Thymus (tissue), 11 donors: ENCODE measurements at regions not wholly inside any gene's neighbourhood (a gene's known extent, or its start where the extent isn't known, plus 50 kb on each side); places are given as distances from the start of the nearest gene placed in this dataset.

Source experiments
- DNase-seq, 9 donors: peaks; one replicate each; pipeline ENCODE4 v3.0.0-alpha.2; 2013; ENCODE audit warnings: low spot score in 9 of 9, low read depth in 6 of 9, missing footprints in 1 of 9
- H3K27ac ChIP-seq, 2 donors: one replicate each; pipeline ENCODE4 v1.5.1; 2013; ENCODE audit warnings: control low read depth in 1 of 2, low read depth in 1 of 2, low read length in 1 of 2, mild to moderate bottlenecking in 1 of 2, moderate library complexity in 1 of 2
- H3K27me3 ChIP-seq, 2 donors: one replicate each; pipeline ENCODE4 v1.5.1; 2013; ENCODE audit warnings: low read length in 1 of 2; ENCODE audit not compliant: control insufficient read depth in 2 of 2, insufficient read depth in 1 of 2
- H3K36me3 ChIP-seq, 2 donors: one replicate each; pipeline ENCODE4 v1.5.1; 2013; ENCODE audit warnings: low read length in 1 of 2, mild to moderate bottlenecking in 1 of 2, moderate library complexity in 1 of 2; ENCODE audit not compliant: control insufficient read depth in 2 of 2, insufficient read depth in 2 of 2
- H3K4me1 ChIP-seq, 2 donors: one replicate each; pipeline ENCODE4 v1.5.1; 2013; ENCODE audit warnings: low read length in 2 of 2; ENCODE audit not compliant: control insufficient read depth in 2 of 2, insufficient read depth in 2 of 2
- H3K4me3 ChIP-seq, 2 donors: one replicate each; pipeline ENCODE4 v1.5.1; 2013; ENCODE audit warnings: low read length in 2 of 2, control low read depth in 1 of 2, mild to moderate bottlenecking in 1 of 2
- H3K9me3 ChIP-seq, 2 donors: one replicate each; pipeline ENCODE4 v1.5.1; 2013; ENCODE audit warnings: low read length in 1 of 2, mild to moderate bottlenecking in 1 of 2; ENCODE audit not compliant: control insufficient read depth in 2 of 2, insufficient read depth in 1 of 2
- WGBS: extraction: QIAGEN DNeasy Blood & Tissue Kit; methylation state at CpG from one replicate; pipeline ENCODE4 v1.1.7; 2013; 5-methylcytosine and 5-hydroxymethylcytosine counted together
- donor health status: healthy.

GRCh38 chr12:111277570-111277969, 91.3 kb downstream of the PHETA1 start:
- Histone ChIP-seq H3K36me3 (no peaks in the 10 kb centered on the region), H3K27ac (no peak overlapping the region), H3K4me1 (no peaks in the 10 kb centered on the region), H3K9me3 (peaks cover 1 to 18% of the 10 kb centered on the region in 2 donors), H3K27me3 (no peaks in the 10 kb centered on the region), H3K4me3 (no peak overlapping the region)
- 84% methylated on average over 9 of the region's 9 CpGs for whole genome bisulfite sequencing
- DNase-seq: no peak

GRCh38 chr12:111276146-111276545, 92.7 kb downstream of the PHETA1 start:
- Histone ChIP-seq H3K27ac (no peak overlapping the region), H3K27me3 (no peaks in the 10 kb centered on the region), H3K4me1 (no peaks in the 10 kb centered on the region), H3K4me3 (no peak overlapping the region), H3K36me3 (no peaks in the 10 kb centered on the region), H3K9me3 (peaks cover 1 to 10% of the 10 kb centered on the region in 2 donors)
- DNase-seq: no peak
- WGBS: 98% methylated on average over 5 of the region's 5 CpGs

DNA sequence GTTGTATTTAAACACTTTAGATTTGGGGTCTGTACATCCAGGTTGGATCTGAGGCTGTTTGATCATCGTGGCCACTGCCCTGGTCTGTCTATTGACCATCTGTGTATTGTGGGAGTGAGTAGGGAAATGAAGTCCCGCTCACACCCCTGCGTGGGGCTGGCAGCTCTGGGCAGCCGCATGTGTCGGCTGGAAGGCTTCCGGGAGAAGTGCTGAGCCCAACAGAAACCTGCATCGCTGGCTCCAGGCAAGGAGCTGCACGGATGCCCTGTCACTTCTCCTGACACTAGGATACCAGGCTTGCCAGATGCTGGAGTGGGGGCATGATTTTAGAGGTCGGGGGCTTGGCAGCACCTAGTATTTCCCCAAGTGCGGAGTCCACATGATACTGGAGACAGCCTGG, 93.6 kb downstream of the PHETA1 start:
- Histone ChIP-seq H3K4me1 (no peaks in the 10 kb centered on the region), H3K4me3 (no peak overlapping the region), H3K9me3 (peaks cover 0 to 3% of the 10 kb centered on the region in 2 donors), H3K27ac (no peak overlapping the region), H3K27me3 (no peaks in the 10 kb centered on the region), H3K36me3 (no peaks in the 10 kb centered on the region)
- no peak for DNase-seq
- WGBS: 81% methylated on average over 10 of the region's 10 CpGs

- Histone ChIP-seq H3K4me3 (no peak overlapping the region), H3K4me1 (no peaks in the 10 kb centered on the region), H3K36me3 (no peaks in the 10 kb centered on the region), H3K27me3 (peaks cover 0 to 2% of the 10 kb centered on the region in 2 donors), H3K27ac (no peak overlapping the region), H3K9me3 (no peaks in the 10 kb centered on the region)
- 77% methylated on average over 4 of the region's 4 CpGs for WGBS
- no peak for DNase-seq
Observed at GRCh38 chr12:111274777-111275176, 94.1 kb downstream of the PHETA1 start.

- no peaks in the 10 kb centered on the region for H3K9me3 ChIP-seq
- no peak overlapping the region for H3K27ac ChIP-seq
- 63% methylated on average over 6 of the region's 6 CpGs for WGBS
- H3K4me1 ChIP-seq: no peaks in the 10 kb centered on the region
- no peak overlapping the region for H3K4me3 ChIP-seq
- peak in 1 of 9 donors; percentile 2 for DNase-seq
- H3K27me3 ChIP-seq: peaks cover 0 to 2% of the 10 kb centered on the region in 2 donors
- H3K36me3 ChIP-seq: no peaks in the 10 kb centered on the region
Observed at GRCh38 chr12:111271674-111272418, 97.0 kb downstream of the PHETA1 start.

DNA sequence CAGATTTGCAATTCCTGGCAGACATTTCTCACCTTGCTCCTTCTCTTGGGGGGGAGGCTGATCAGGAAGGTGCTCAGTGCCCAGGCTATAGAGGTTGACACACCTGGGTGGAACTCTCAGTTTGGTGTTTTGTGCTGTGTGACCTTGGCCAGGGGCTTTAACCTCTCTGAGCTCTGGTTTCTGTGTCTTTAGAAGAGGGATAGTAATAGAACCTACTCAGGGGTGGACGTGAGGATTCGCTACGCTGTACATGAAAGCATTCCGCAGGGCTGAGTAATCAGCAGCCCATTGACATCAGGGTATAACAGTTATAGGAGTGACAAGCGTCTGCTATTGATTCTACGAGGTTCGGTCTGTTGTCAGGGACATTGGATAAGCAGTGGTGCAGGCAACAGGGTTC, 98.1 kb downstream of the PHETA1 start:
- 93% methylated on average over 7 of the region's 7 CpGs for WGBS
- H3K9me3 ChIP-seq: no peaks in the 10 kb centered on the region
- H3K4me3 ChIP-seq: no peak overlapping the region
- H3K27me3 ChIP-seq: peaks cover 0 to 2% of the 10 kb centered on the region in 2 donors
- H3K36me3 ChIP-seq: no peaks in the 10 kb centered on the region
- no peaks in the 10 kb centered on the region for H3K4me1 ChIP-seq
- no peak for DNase-seq
- no peak overlapping the region for H3K27ac ChIP-seq

GRCh38 chr12:111270239-111270638, 98.7 kb downstream of the PHETA1 start:
- 56% methylated on average over 11 of the region's 11 CpGs for WGBS
- no peaks in the 10 kb centered on the region for H3K9me3 ChIP-seq
- peaks cover 0 to 2% of the 10 kb centered on the region in 2 donors for H3K27me3 ChIP-seq
- no peak overlapping the region for H3K27ac ChIP-seq
- no peak overlapping the region for H3K4me3 ChIP-seq
- no peaks in the 10 kb centered on the region for H3K36me3 ChIP-seq
- no peaks in the 10 kb centered on the region for H3K4me1 ChIP-seq
- DNase-seq: no peak

DNA sequence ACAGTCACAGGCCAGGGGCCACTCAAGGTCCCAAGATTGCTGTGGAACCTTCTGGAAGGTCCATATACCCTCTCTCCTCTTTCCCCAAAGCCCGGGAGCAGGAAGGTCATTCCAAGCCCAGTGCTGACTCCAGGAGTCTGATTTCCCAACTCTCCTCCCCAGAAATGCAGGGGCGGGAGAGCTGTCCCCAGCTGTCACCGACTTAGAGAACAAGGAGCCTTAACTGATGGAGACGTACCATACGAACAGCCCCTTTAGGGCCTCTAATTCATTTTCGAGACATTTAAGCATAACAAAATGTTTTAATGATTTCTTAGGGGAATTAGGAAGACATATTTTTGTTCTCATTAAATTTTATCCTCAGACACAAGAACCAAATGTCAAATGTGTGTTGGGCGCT, 99.2 kb downstream of the PHETA1 start:
- Histone ChIP-seq H3K27ac (no peak overlapping the region), H3K9me3 (no peaks in the 10 kb centered on the region), H3K4me1 (no peaks in the 10 kb centered on the region), H3K4me3 (no peak overlapping the region), H3K27me3 (peaks cover 0 to 2% of the 10 kb centered on the region in 2 donors), H3K36me3 (no peaks in the 10 kb centered on the region)
- WGBS: 88% methylated on average over 7 of the region's 7 CpGs
- no peak for DNase-seq

GRCh38 chr12:111268738-111269572, 99.9 kb downstream of the PHETA1 start:
- Histone ChIP-seq H3K9me3 (no peaks in the 10 kb centered on the region), H3K27ac (no peak overlapping the region), H3K4me3 (no peak overlapping the region), H3K4me1 (no peaks in the 10 kb centered on the region), H3K36me3 (no peaks in the 10 kb centered on the region), H3K27me3 (peaks cover 0 to 2% of the 10 kb centered on the region in 2 donors)
- WGBS: 85% methylated on average over 16 of the region's 16 CpGs
- DNase-seq: peak in 1 of 9 donors; percentile 9
